GM12878 (cell line): ENCODE measurements at regions not wholly inside any gene's neighbourhood (a gene's known extent, or its start where the extent isn't known, plus 50 kb on each side); places are given as distances from the start of the nearest gene placed in this dataset.

Source experiments
- CHD4 ChIP-seq: fragments of 200-600 bp; sonication (generic); IDR thresholded peaks from 2 replicates; pipeline ENCODE4 v1.6.1; 2016; ENCODE audit warnings: mild to moderate bottlenecking
- CUX1 ChIP-seq: IDR thresholded peaks from 2 replicates; pipeline ENCODE4 v1.6.1; 2012; ENCODE audit warnings: improper control_type of control experiment, low read depth, low read length; ENCODE audit not compliant: insufficient replicate concordance
- HCFC1 ChIP-seq: fragments of 150-350 bp; IDR thresholded peaks from 2 replicates; pipeline ENCODE4 v1.6.1; 2014; ENCODE audit warnings: low read length
- IRF3 ChIP-seq: fragments of 450-650 bp; IDR thresholded peaks from 2 replicates; pipeline ENCODE4 v1.6.1; 2014; ENCODE audit warnings: mild to moderate bottlenecking
- MEF2B ChIP-seq: fragments of 450-650 bp; IDR thresholded peaks from 2 replicates; pipeline ENCODE4 v1.6.1; 2018; ENCODE audit warnings: mild to moderate bottlenecking, moderate library complexity; ENCODE audit not compliant: partially characterized antibody, poor library complexity, severe bottlenecking
- POU2F2 ChIP-seq: IDR thresholded peaks from 3 replicates; pipeline ENCODE4 v1.6.1; 2011; ENCODE audit warnings: low read depth, mild to moderate bottlenecking, low read length, borderline replicate concordance
- REST ChIP-seq: IDR thresholded peaks from 2 replicates; pipeline ENCODE4 v1.6.1; 2012; ENCODE audit warnings: mild to moderate bottlenecking, low read depth, low read length
- SKIL ChIP-seq: fragments of 450-650 bp; IDR thresholded peaks from 2 replicates; pipeline ENCODE4 v1.6.1; 2017; ENCODE audit warnings: mild to moderate bottlenecking, low read depth, inconsistent platforms; ENCODE audit not compliant: poor library complexity, severe bottlenecking
- SREBF2 ChIP-seq: IDR thresholded peaks from 2 replicates; pipeline ENCODE4 v1.6.1; 2012; ENCODE audit warnings: mild to moderate bottlenecking, low read length
- STAT3 ChIP-seq: IDR thresholded peaks from 2 replicates; pipeline ENCODE4 v1.6.1; 2011; ENCODE audit warnings: low read depth, low read length, improper control_type of control experiment
- SUPT20H ChIP-seq: IDR thresholded peaks from 2 replicates; pipeline ENCODE4 v1.6.1; 2011; ENCODE audit warnings: low read depth, mild to moderate bottlenecking, low read length, moderate library complexity, borderline replicate concordance; ENCODE audit not compliant: control insufficient read depth
- ZBTB40 ChIP-seq: fragments of 450-650 bp; IDR thresholded peaks from 2 replicates; pipeline ENCODE4 v1.6.1; 2016; ENCODE audit warnings: mild to moderate bottlenecking, moderate library complexity, borderline replicate concordance
- ZNF217 ChIP-seq: fragments of 450-650 bp; IDR thresholded peaks from 2 replicates; pipeline ENCODE4 v1.6.1; 2017; ENCODE audit warnings: antibody characterized with exemption, mild to moderate bottlenecking
- ZNF622 ChIP-seq: fragments of 450-650 bp; IDR thresholded peaks from 2 replicates; pipeline ENCODE4 v1.6.1; 2017; ENCODE audit warnings: mild to moderate bottlenecking, inconsistent platforms

GRCh38 chr4:14043203-14043602, 415.7 kb upstream of the BOD1L1 start (continued):
- no peak for TF ChIP-seq ZBTB40
- TF ChIP-seq SKIL, result no peak
- no peak for TF ChIP-seq REST
- TF ChIP-seq ZNF622, result no peak
- TF ChIP-seq STAT3, result no peak
- no peak for TF ChIP-seq HCFC1
- TF ChIP-seq CHD4, result no peak
- TF ChIP-seq POU2F2, result no peak
- TF ChIP-seq MEF2B, result no peak
- TF ChIP-seq SREBF2, result no peak
- no peak for TF ChIP-seq CUX1
- no peak for TF ChIP-seq SUPT20H
- no peak for TF ChIP-seq ZNF217
- no peak for TF ChIP-seq IRF3
